ENCODE measurements at regions not wholly inside any gene's neighbourhood (a gene's known extent, or its start where the extent isn't known, plus 50 kb on each side); places are given as distances from the start of the nearest gene placed in this dataset.

- no peak for TF ChIP-seq CTCF (IDR thresholded peaks at IDR 0.05; ENCODE audit: insufficient read depth, low read depth, low read length, missing control alignments)
- no peak overlapping the region for H3K4me3 ChIP-seq (ENCODE audit: low read depth, low read length)
- DNase-seq (ENCODE audit: low read depth): no peak
These were observed 149.9 kb downstream of the ASB1 start for GRCh38 chr2:238576674-238577073.

- no peak overlapping the region for H3K4me3 ChIP-seq (ENCODE audit: low read depth, low read length)
- no peak for DNase-seq (ENCODE audit: low read depth)
- TF ChIP-seq CTCF (IDR thresholded peaks at IDR 0.05; ENCODE audit: insufficient read depth, low read depth, low read length, missing control alignments): no peak
These were observed 151.5 kb downstream of the ASB1 start for GRCh38 chr2:238578256-238578655.

DNA sequence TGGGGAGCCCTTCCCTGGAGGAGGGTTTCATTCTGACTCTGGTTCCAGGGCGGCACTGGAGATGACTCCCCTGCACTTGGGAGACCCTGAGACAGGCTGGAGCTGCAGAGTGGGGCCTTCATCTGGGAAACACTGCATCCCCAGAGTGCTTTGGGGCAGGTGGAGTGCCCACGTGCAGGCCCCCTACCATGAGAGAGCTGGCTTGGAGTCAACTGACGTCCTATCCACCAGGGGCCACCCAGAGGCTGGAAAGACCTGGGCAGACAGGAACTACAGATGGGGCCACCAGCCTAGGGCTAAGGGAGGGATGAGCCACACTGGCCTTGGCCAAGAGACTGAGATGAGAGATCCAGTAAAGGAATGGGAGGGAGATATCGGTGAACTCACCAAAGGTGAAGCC lies 153.8 kb downstream of the ASB1 start:
- no peak overlapping the region for H3K4me3 ChIP-seq (ENCODE audit: low read depth, low read length)
- TF ChIP-seq CTCF (IDR thresholded peaks at IDR 0.05; ENCODE audit: insufficient read depth, low read depth, low read length, missing control alignments): no peak
- DNase-seq (ENCODE audit: low read depth): no peak

DNA sequence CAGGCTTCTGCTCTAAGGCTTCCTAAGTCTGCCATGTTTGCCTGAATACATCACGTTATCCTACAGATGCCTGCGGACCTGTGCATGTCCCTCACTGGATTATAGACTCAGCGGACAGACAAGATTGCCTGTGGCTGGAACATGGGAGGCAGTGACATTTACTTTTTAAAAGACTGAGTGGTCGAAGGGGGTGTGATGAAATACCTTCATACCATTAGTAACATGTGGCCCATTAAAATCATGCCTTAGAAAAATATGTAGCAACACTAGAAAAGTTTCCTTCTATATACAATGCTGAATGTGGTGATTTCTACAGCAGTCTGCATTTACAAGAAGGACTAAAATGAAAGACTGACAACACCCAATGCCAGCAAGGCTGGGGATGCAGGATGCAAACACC lies 154.4 kb downstream of the ASB1 start:
- TF ChIP-seq CTCF (IDR thresholded peaks at IDR 0.05; ENCODE audit: insufficient read depth, low read depth, low read length, missing control alignments): no peak
- no peak overlapping the region for H3K4me3 ChIP-seq (ENCODE audit: low read depth, low read length)
- DNase-seq (ENCODE audit: low read depth): no peak

GRCh38 chr2:238582159-238582558 lies 155.4 kb downstream of the ASB1 start:
- H3K4me3 ChIP-seq (ENCODE audit: low read depth, low read length): no peak overlapping the region
- no peak for TF ChIP-seq CTCF (IDR thresholded peaks at IDR 0.05; ENCODE audit: insufficient read depth, low read depth, low read length, missing control alignments)
- DNase-seq (ENCODE audit: low read depth): no peak

- no peak for TF ChIP-seq CTCF (IDR thresholded peaks at IDR 0.05; ENCODE audit: insufficient read depth, low read depth, low read length, missing control alignments)
- no peak overlapping the region for H3K4me3 ChIP-seq (ENCODE audit: low read depth, low read length)
- DNase-seq (ENCODE audit: low read depth): no peak
These were observed 157.9 kb downstream of the ASB1 start for GRCh38 chr2:238584617-238585016.
